ENCODE measurements at regions not wholly inside any gene's neighbourhood (a gene's known extent, or its start where the extent isn't known, plus 50 kb on each side); places are given as distances from the start of the nearest gene placed in this dataset.

DNA sequence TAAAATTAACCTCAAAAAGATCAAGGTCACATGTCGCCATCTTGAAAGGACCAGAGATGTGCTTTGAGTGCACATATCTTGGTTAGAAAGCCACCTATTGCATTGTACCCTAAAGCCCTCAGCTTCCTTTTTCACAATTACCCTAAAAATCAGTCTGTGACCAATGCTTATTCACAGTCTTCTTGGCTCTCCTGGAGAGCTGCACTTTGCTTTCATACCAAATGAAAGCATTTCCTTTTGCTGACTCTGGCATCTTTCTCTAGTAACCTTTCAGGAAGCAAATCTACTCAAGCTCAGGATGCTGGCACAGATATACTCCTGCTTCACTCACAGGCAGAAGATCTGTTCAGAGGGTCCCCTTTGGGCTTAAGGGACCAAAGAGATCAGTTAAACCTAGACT is 160.7 kb upstream of the PUM3 start:
- TF ChIP-seq, protein P1, sequence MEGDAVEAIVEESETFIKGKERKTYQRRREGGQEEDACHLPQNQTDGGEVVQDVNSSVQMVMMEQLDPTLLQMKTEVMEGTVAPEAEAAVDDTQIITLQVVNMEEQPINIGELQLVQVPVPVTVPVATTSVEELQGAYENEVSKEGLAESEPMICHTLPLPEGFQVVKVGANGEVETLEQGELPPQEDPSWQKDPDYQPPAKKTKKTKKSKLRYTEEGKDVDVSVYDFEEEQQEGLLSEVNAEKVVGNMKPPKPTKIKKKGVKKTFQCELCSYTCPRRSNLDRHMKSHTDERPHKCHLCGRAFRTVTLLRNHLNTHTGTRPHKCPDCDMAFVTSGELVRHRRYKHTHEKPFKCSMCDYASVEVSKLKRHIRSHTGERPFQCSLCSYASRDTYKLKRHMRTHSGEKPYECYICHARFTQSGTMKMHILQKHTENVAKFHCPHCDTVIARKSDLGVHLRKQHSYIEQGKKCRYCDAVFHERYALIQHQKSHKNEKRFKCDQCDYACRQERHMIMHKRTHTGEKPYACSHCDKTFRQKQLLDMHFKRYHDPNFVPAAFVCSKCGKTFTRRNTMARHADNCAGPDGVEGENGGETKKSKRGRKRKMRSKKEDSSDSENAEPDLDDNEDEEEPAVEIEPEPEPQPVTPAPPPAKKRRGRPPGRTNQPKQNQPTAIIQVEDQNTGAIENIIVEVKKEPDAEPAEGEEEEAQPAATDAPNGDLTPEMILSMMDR (conservative IDR thresholded peaks at IDR 0.05) = no peak
- H4K8ac ChIP-seq (replicated peaks; ENCODE audit: insufficient read length, low read depth, low read length) = no peak overlapping the region
- no peaks in the 10 kb centered on the region for H3K79me1 ChIP-seq (ENCODE audit: insufficient read depth, low read depth, low read length, poor library complexity, severe bottlenecking)
- no CpG with 5 or more reads among the region's 1 CpG for WGBS (ENCODE audit: extremely low coverage, insufficient read length, low lambda C conversion rate)
- no peak overlapping the region for H2BK12ac ChIP-seq (ENCODE audit: insufficient read length, low read depth, low read length)
- no peak overlapping the region for H3K23ac ChIP-seq (ENCODE audit: insufficient read length, low read depth, low read length)
- H2AK5ac ChIP-seq (ENCODE audit: insufficient read length, low read length) = no peak overlapping the region
- no peak overlapping the region for H4K91ac ChIP-seq (ENCODE audit: insufficient read length, low read depth, low read length)
- H3T11ph ChIP-seq (ENCODE audit: low read length) = no peak overlapping the region
- H3K4me2 ChIP-seq (ENCODE audit: insufficient read depth, insufficient read length, low read length) = no peak overlapping the region
- no peaks in the 10 kb centered on the region for H3K9me3 Mint-ChIP-seq
- H3K36me3 Mint-ChIP-seq (ENCODE audit: insufficient read depth in 1 of 3, low read depth in 3 of 3) = no peaks in the 10 kb centered on the region; a peak in 1 of 7 replicates
- no peak overlapping the region for H3K14ac ChIP-seq (ENCODE audit: insufficient read depth, low read length)
- H3K27ac ChIP-seq (ENCODE audit: insufficient read length, low read depth, low read length) = no peak overlapping the region
- no peak overlapping the region for H4K5ac ChIP-seq (ENCODE audit: insufficient read length, low read depth, low read length)
- no peak overlapping the region for H3K56ac ChIP-seq (ENCODE audit: insufficient read length, low read depth, low read length)
- H2BK5ac ChIP-seq (ENCODE audit: insufficient read length, low read length) = no peak overlapping the region
- no peaks in the 10 kb centered on the region for H3K79me2 ChIP-seq (ENCODE audit: insufficient read depth, low read length)
- no peak overlapping the region for H3K18ac ChIP-seq (ENCODE audit: insufficient read length, low read depth, low read length)
- no peak overlapping the region for H2BK20ac ChIP-seq (ENCODE audit: low read depth, low read length, poor library complexity, severe bottlenecking)
- no peak for DNase-seq
- no peaks in the 10 kb centered on the region; the same call in none of the 2 replicates for H3K27me3 Mint-ChIP-seq (ENCODE audit: low read depth)
- H2AFZ ChIP-seq (ENCODE audit: low read length) = no peak overlapping the region
- no peaks in the 10 kb centered on the region for H3K23me2 ChIP-seq (ENCODE audit: insufficient read length, low read depth, low read length, poor library complexity, severe bottlenecking)
- H3K4me1 ChIP-seq (ENCODE audit: insufficient read depth, low read length) = no peaks in the 10 kb centered on the region
- no peak overlapping the region for H2BK15ac ChIP-seq (ENCODE audit: low read depth, low read length)
- no peak overlapping the region for H3K27ac Mint-ChIP-seq
- H2BK120ac ChIP-seq (ENCODE audit: low read depth, low read length, poor library complexity, severe bottlenecking) = no peak overlapping the region
- H3K4ac ChIP-seq (ENCODE audit: low read depth, low read length) = no peak overlapping the region
- H3K4me3 Mint-ChIP-seq = no peak overlapping the region
- H3K27me3 ChIP-seq (ENCODE audit: insufficient read depth, low read length) = no peaks in the 10 kb centered on the region
- no peaks in the 10 kb centered on the region for H4K20me1 ChIP-seq (ENCODE audit: control insufficient read depth, insufficient read depth, insufficient read length)
- H3K9me3 ChIP-seq (ENCODE audit: control insufficient read depth, low read depth, low read length) = no peaks in the 10 kb centered on the region
- H3K9ac ChIP-seq (ENCODE audit: extremely low read depth, insufficient read length, low read length) = no peak overlapping the region
- H3K4me1 Mint-ChIP-seq = peaks cover 0 to 3% of the 10 kb centered on the region in 2 experiments; a peak in 1 of 4 replicates
